Suprapubic skin (tissue), 4 donors: ENCODE measurements at regions not wholly inside any gene's neighbourhood (a gene's known extent, or its start where the extent isn't known, plus 50 kb on each side); places are given as distances from the start of the nearest gene placed in this dataset.

Source experiments
- DNase-seq, 2 donors: peaks; one replicate each; pipeline ENCODE4 v3.0.0-alpha.2; 2019; ENCODE audit warnings: low spot score in 2 of 2
- H3K27ac ChIP-seq: fragments of 200-600 bp; sonication (generic); one replicate; pipeline ENCODE4 v1.5.1; 2019
- H3K27me3 ChIP-seq: fragments of 200-600 bp; sonication (generic); one replicate; pipeline ENCODE4 v1.5.1; 2019
- H3K36me3 ChIP-seq: fragments of 200-600 bp; sonication (generic); one replicate; pipeline ENCODE4 v1.5.1; 2019
- H3K4me1 ChIP-seq: fragments of 200-600 bp; sonication (generic); one replicate; pipeline ENCODE4 v1.5.1; 2019
- H3K4me3 ChIP-seq: fragments of 200-600 bp; sonication (generic); one replicate; pipeline ENCODE4 v1.5.1; 2019; ENCODE audit warnings: mild to moderate bottlenecking
- H3K9me3 ChIP-seq: fragments of 200-600 bp; sonication (generic); one replicate; pipeline ENCODE4 v1.5.1; 2019
- CTCF ChIP-seq, 2 donors: fragments of 200-600 bp in 1 of 2; fragments of 450-650 bp in 1 of 2; sonication (generic) in 1 of 2; IDR thresholded peaks; one replicate each; pipeline ENCODE4 v1.5.1; 2016 to 2019; ENCODE audit warnings: antibody characterized with exemption in 2 of 2, mild to moderate bottlenecking in 1 of 2, moderate library complexity in 1 of 2
- EP300 ChIP-seq: sonication (generic); formaldehyde crosslinking; IDR thresholded peaks from one replicate; pipeline ENCODE4 v1.6.1; 2017; ENCODE audit warnings: antibody characterized with exemption
- POLR2A ChIP-seq, 2 donors: fragments of 450-650 bp; IDR thresholded peaks; one replicate each; pipeline ENCODE4 v1.6.1; 2017; ENCODE audit warnings: antibody characterized with exemption in 2 of 2, mild to moderate bottlenecking in 2 of 2, moderate library complexity in 2 of 2
- POLR2AphosphoS5 ChIP-seq, 3 donors: sonication (generic); formaldehyde crosslinking; IDR thresholded peaks; one replicate each; pipeline ENCODE4 v1.6.1; 2017; ENCODE audit warnings: antibody characterized with exemption in 3 of 3
- WGBS: methylation state at CpG from one replicate; pipeline ENCODE4 v1.1.5; 2018; 5-methylcytosine and 5-hydroxymethylcytosine counted together

GRCh38 chr17:77879226-77879895 is 79.1 kb upstream of the TNRC6C start:
- Histone ChIP-seq H3K27me3 (no peaks in the 10 kb centered on the region), H3K9me3 (peaks cover 9% of the 10 kb centered on the region), H3K36me3 (no peaks in the 10 kb centered on the region), H3K4me1 (peaks cover 32% of the 10 kb centered on the region), H3K27ac (no peak overlapping the region), H3K4me3 (no peak overlapping the region)
- no peak for DNase-seq
- no peak for TF ChIP-seq EP300
- TF ChIP-seq POLR2A (IDR thresholded peaks at IDR 0.05) = no peak
- 90% methylated on average over 13 of the region's 13 CpGs for WGBS

GRCh38 chr17:77879896-77880280 is 78.6 kb upstream of the TNRC6C start:
- peaks cover 32% of the 10 kb centered on the region for H3K4me1 ChIP-seq
- WGBS = 94% methylated on average over 9 of the region's 9 CpGs
- H3K9me3 ChIP-seq = peaks cover 9% of the 10 kb centered on the region
- H3K36me3 ChIP-seq = no peaks in the 10 kb centered on the region
- DNase-seq = no peak
- TF ChIP-seq POLR2A (IDR thresholded peaks at IDR 0.05) = no peak
- TF ChIP-seq CTCF (IDR thresholded peaks at IDR 0.05) = no peak
- TF ChIP-seq POLR2AphosphoS5 (IDR thresholded peaks at IDR 0.05) = no peak
- no peak for TF ChIP-seq EP300
- no peak overlapping the region for H3K4me3 ChIP-seq
- no peak overlapping the region for H3K27ac ChIP-seq
- no peaks in the 10 kb centered on the region for H3K27me3 ChIP-seq

- H3K27ac ChIP-seq = peak overlapping the region; percentile 40
- H3K9me3 ChIP-seq = peaks cover 6% of the 10 kb centered on the region
- H3K4me3 ChIP-seq = no peak overlapping the region
- no peak for DNase-seq
- H3K4me1 ChIP-seq = peaks cover 32% of the 10 kb centered on the region
- no peaks in the 10 kb centered on the region for H3K27me3 ChIP-seq
- TF ChIP-seq EP300 = no peak
- TF ChIP-seq POLR2A (IDR thresholded peaks at IDR 0.05) = no peak
- TF ChIP-seq CTCF (IDR thresholded peaks at IDR 0.05) = no peak
- no peak for TF ChIP-seq POLR2AphosphoS5 (IDR thresholded peaks at IDR 0.05)
- 77% methylated on average over 6 of the region's 11 CpGs for WGBS
- H3K36me3 ChIP-seq = no peaks in the 10 kb centered on the region
Measured at GRCh38 chr17:77880711-77881450, 77.6 kb upstream of the TNRC6C start.

GRCh38 chr17:77881545-77881944 is 77.0 kb upstream of the TNRC6C start:
- H3K4me1 ChIP-seq = peaks cover 39% of the 10 kb centered on the region
- 25% methylated on average over 9 of the region's 10 CpGs for WGBS
- DNase-seq = peak; percentile 90 to 94
- no peaks in the 10 kb centered on the region for H3K36me3 ChIP-seq
- H3K4me3 ChIP-seq = no peak overlapping the region
- H3K27ac ChIP-seq = peak overlapping the region; percentile 40
- H3K27me3 ChIP-seq = peaks cover 3% of the 10 kb centered on the region
- no peaks in the 10 kb centered on the region for H3K9me3 ChIP-seq
- TF ChIP-seq POLR2AphosphoS5 (IDR thresholded peaks at IDR 0.05) (peak in 1 of 3 donors; percentile 52), EP300 (no peak)

GRCh38 chr17:77882040-77882439 is 76.5 kb upstream of the TNRC6C start:
- no peaks in the 10 kb centered on the region for H3K9me3 ChIP-seq
- peaks cover 3% of the 10 kb centered on the region for H3K27me3 ChIP-seq
- no peak for TF ChIP-seq EP300
- no peak for TF ChIP-seq POLR2A (IDR thresholded peaks at IDR 0.05)
- no peak for TF ChIP-seq CTCF (IDR thresholded peaks at IDR 0.05)
- TF ChIP-seq POLR2AphosphoS5 (IDR thresholded peaks at IDR 0.05) = no peak
- no peak overlapping the region for H3K4me3 ChIP-seq
- H3K27ac ChIP-seq = no peak overlapping the region
- H3K36me3 ChIP-seq = no peaks in the 10 kb centered on the region
- DNase-seq = no peak
- H3K4me1 ChIP-seq = peaks cover 44% of the 10 kb centered on the region
- 69% methylated on average over 4 of the region's 4 CpGs for WGBS

- WGBS = 16% methylated on average over 10 of the region's 12 CpGs
- H3K36me3 ChIP-seq = no peaks in the 10 kb centered on the region
- H3K27me3 ChIP-seq = peaks cover 4% of the 10 kb centered on the region
- peaks cover 50% of the 10 kb centered on the region for H3K4me1 ChIP-seq
- H3K27ac ChIP-seq = no peak overlapping the region
- H3K9me3 ChIP-seq = no peaks in the 10 kb centered on the region
- TF ChIP-seq POLR2A (IDR thresholded peaks at IDR 0.05) (no peak), CTCF (IDR thresholded peaks at IDR 0.05) (no peak), EP300 (no peak)
- no peak overlapping the region for H3K4me3 ChIP-seq
- DNase-seq = no peak
Measured at GRCh38 chr17:77882481-77883212, 75.9 kb upstream of the TNRC6C start.
